ENCODE measurements at regions not wholly inside any gene's neighbourhood (a gene's known extent, or its start where the extent isn't known, plus 50 kb on each side); places are given as distances from the start of the nearest gene placed in this dataset.

DNA sequence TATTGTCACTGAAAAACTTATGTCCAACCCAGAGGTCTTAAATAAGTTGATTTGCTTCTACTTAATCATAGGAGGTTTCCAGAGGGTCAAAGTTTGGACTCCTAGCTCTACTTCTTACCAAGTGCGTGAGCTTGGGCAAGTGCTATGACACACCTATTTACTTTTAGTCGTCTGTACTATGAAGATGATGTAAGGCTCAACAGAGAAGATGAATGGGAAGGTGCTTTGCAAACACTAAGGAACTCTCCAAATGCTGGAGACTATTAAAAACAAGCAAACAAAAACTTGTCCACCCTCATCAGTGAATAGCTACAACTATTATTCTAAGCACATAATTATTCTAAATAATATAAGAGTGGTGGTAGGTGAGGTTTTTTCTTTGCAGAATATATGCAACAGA, 232.3 kb upstream of the USP24 start:
- in situ Hi-C loops (cut with MboI; ENCODE audit: low pct_unique_long_range_greater_than_20kb, low sequenced_read_pairs, unreplicated experiment) = no loop called here
- no peak for DNase-seq (ENCODE audit: low spot score)
- TF ChIP-seq CTCF (IDR thresholded peaks at IDR 0.05; ENCODE audit: extremely low read depth, insufficient read depth, missing control alignments) = no peak

DNA sequence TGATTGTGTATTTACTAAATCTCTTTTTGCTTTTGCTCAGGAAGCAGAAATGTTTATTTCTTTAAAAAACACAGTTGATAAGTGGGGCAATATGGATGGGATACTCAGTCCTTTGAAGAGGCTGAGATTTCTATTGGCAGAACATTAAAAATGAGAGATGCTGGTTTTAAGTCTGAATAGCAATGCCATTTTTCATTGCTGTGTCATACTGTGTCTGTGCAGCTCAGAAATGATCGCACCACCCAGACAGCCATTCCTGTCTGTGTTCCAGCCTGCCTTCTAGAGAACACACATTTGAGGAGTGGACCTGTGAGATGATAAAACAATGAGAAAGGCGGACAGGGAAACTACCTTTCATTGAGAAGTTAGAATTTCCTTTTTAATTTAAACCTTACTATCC, 231.2 kb upstream of the USP24 start:
- DNase-seq (ENCODE audit: low spot score) = no peak

DNA sequence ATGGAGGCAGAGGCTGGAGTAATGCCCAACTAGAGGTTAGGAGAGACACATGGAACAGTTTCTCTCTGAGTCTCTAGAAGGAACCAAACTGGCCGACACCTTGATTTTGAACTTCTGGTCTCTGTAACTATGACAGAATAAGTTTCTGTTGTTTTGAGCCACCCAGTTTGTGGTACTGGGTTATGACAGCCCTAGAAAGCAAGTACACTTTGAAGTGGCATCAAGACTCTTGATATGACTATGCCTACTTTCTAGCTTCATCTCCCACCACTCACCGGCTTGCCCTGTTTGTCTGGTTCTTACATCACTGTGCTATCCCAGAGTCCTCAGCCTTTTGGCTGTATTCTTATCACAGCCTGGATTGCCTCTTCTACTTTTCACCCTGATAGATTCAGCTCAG, 230.3 kb upstream of the USP24 start:
- peak; percentile 21 for DNase-seq (ENCODE audit: low spot score)
- in situ Hi-C loops (cut with MboI; ENCODE audit: low pct_unique_long_range_greater_than_20kb, low sequenced_read_pairs, unreplicated experiment) = no loop called here
- TF ChIP-seq CTCF (IDR thresholded peaks at IDR 0.05; ENCODE audit: extremely low read depth, insufficient read depth, missing control alignments) = no peak

More for the DNA sequence above, 231.2 kb upstream of the USP24 start:
- TF ChIP-seq CTCF (IDR thresholded peaks at IDR 0.05; ENCODE audit: extremely low read depth, insufficient read depth, missing control alignments) = no peak
- in situ Hi-C loops (cut with MboI; ENCODE audit: low pct_unique_long_range_greater_than_20kb, low sequenced_read_pairs, unreplicated experiment) = no loop called here

GRCh38 chr1:55444667-55445066, 229.5 kb upstream of the USP24 start:
- DNase-seq (ENCODE audit: low spot score) = no peak
- TF ChIP-seq CTCF (IDR thresholded peaks at IDR 0.05; ENCODE audit: extremely low read depth, insufficient read depth, missing control alignments) = no peak
- in situ Hi-C loops (cut with MboI; ENCODE audit: low pct_unique_long_range_greater_than_20kb, low sequenced_read_pairs, unreplicated experiment) = no loop called here

DNA sequence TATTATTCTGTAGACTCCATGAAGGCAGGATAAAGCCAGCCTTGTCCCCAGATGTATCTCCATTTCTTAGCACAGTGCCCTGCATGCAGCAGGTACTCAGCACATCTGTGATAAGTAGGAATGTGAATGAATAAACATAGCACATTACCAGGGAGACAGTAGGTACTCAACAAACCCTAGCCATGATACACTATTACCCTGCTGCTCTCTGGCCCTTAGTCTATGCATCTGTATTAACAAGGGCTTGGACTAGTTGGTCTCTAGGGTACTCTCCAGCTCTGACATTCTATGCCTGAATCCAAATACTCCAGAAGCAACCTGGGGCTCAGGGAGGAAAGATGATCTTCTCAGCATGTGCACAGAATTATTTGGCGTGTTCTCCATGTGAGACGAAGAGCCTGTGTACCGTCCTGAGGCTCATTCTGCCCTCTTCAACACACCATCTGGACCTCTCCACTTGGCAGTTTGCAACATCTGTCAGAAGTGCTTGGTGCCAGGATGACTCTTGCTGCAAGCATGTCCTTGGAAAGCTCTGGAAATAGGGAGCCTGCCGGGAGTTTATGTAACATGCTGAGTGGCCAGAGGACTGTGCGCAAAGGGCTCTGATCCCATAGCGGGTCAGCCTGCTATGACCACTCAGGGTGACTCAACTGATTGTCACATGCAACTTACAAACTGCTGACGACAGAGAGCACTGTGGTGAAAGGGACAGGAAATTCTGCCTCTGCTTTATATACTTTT, 228.2 kb upstream of the USP24 start:
- no peak for DNase-seq (ENCODE audit: low spot score)
- TF ChIP-seq CTCF (IDR thresholded peaks at IDR 0.05; ENCODE audit: extremely low read depth, insufficient read depth, missing control alignments) = no peak
- in situ Hi-C loops (cut with MboI; ENCODE audit: low pct_unique_long_range_greater_than_20kb, low sequenced_read_pairs, unreplicated experiment) = no loop called here

- no peak for DNase-seq (ENCODE audit: low spot score)
- no peak for TF ChIP-seq CTCF (IDR thresholded peaks at IDR 0.05; ENCODE audit: extremely low read depth, insufficient read depth, missing control alignments)
- in situ Hi-C loops (cut with MboI; ENCODE audit: low pct_unique_long_range_greater_than_20kb, low sequenced_read_pairs, unreplicated experiment) = no loop called here
Measured at GRCh38 chr1:55441489-55441888, 226.3 kb upstream of the USP24 start.
